GM12875 (cell line): ENCODE measurements at regions not wholly inside any gene's neighbourhood (a gene's known extent, or its start where the extent isn't known, plus 50 kb on each side); places are given as distances from the start of the nearest gene placed in this dataset.

ENCODE experiments used
- H3K4me3 ChIP-seq: one replicate; pipeline ENCODE4 v1.5.1; 2011; ENCODE audit warnings: low read depth, low read length, control low read depth
- TF ChIP-seq, protein P1 (sequence below): IDR thresholded peaks from 2 replicates; pipeline ENCODE4 v1.5.1; 2011; ENCODE audit warnings: low read depth, mild to moderate bottlenecking, control low read depth, inconsistent platforms, low read length, moderate library complexity, borderline replicate concordance; ENCODE audit not compliant: insufficient read depth

DNA sequence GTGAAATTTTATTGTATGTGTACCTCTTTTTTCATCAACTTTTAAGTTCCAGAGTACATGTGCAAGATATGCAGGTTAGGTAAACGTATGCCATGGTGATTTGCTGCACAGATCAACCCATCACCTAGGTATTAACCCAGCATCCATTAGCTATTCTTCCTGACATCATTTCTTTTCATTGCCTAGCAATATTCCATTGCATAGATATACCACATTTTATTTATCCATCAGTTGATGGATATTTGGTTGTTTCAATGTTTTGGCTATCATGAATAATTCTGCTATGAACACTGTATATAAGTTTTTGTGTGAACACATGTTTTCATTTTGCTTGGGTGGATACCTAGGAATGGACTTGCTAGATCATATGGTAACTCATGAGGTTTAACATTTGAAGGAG is 439.9 kb upstream of the SOX5 start:
- no peak overlapping the region for H3K4me3 ChIP-seq
- TF ChIP-seq, protein P1, sequence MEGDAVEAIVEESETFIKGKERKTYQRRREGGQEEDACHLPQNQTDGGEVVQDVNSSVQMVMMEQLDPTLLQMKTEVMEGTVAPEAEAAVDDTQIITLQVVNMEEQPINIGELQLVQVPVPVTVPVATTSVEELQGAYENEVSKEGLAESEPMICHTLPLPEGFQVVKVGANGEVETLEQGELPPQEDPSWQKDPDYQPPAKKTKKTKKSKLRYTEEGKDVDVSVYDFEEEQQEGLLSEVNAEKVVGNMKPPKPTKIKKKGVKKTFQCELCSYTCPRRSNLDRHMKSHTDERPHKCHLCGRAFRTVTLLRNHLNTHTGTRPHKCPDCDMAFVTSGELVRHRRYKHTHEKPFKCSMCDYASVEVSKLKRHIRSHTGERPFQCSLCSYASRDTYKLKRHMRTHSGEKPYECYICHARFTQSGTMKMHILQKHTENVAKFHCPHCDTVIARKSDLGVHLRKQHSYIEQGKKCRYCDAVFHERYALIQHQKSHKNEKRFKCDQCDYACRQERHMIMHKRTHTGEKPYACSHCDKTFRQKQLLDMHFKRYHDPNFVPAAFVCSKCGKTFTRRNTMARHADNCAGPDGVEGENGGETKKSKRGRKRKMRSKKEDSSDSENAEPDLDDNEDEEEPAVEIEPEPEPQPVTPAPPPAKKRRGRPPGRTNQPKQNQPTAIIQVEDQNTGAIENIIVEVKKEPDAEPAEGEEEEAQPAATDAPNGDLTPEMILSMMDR: no peak

DNA sequence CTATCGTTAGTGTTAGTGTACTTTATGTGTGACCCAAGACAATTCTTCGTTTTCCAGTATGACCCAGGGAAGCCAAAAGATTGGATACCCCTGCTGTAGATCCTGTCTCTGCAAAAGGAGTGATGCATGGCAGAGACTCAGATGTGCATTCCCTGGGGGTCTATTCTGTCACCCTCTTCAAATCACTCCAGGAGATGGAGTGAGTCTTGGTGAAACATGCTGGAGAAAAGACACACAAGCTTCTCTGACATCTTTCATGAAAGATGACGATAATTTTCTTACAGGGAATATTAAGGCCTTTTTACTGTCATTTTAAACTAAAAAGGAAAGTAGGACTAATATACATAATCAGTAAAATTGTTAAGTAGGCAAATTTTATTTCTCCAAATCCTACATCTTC is 437.9 kb upstream of the SOX5 start:
- no peak overlapping the region for H3K4me3 ChIP-seq
- TF ChIP-seq, protein P1: no peak

DNA sequence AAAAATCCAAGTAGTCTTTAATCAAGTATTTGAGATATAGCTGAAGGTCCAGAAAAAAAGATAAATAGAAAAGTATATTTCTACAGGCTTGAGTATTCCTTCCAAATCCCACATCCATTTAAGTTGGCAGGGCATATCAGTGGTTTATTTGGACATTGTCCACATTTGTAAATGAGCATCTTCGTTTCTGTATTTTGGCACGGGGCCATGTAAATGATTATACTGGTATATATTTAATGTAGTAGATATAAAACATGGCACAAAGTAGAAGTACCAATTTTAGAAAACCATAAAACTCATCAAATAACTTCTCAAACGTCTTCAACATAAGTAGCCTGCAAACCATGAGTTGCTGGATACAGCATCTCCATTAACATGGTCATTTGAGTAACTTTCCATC is 437.4 kb upstream of the SOX5 start:
- H3K4me3 ChIP-seq: no peak overlapping the region
- TF ChIP-seq, protein P1: no peak

DNA sequence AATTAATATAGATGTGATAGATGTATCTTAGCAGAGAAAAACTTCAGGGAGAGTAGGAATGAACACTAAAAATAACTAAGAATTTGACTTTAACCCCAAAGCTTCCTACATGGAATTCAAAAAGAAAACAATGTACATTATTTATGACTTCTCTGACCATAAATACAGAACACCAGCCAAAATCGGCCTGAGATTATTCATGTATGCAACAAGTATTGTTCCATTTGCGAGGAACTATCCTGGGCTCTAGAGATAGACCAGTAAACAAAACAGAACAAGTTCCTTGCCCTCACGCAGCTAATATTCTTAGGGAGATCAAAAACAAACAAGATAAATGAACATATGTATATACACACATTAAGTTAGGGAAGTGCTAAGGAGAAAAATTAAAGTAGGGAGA is 432.3 kb upstream of the SOX5 start:
- H3K4me3 ChIP-seq: no peak overlapping the region
- TF ChIP-seq, protein P1: no peak

DNA sequence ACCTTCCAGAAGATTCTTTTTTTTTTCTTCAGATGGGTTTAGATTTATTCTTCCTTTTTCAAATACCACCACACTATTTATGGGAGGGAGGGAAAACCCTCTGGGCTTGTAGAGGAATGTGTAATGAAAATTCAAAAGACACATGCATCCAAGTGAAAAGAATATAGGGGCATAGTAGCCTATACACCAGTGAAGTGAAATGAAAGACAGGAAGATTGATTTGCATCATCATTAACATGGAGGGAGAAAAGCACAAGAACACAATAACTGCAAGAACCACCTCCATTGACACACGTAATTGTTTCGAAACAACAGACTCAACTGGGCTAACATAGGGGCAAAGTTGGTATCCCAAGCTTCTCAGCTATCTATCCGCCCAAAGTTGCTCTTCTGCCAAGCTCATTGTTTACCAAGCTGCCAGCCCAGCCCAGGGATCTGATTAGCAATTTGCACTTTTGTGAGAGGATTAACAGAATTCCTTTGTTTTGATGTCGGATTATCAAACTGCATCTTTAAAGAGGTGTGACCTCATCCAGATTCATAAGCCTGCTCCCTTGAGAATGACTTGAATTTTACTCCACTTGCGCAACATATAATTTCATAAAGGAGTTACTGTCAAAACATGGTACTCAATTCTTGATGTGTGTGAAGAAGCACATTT is 430.5 kb upstream of the SOX5 start:
- TF ChIP-seq, protein P1: no peak
- no peak overlapping the region for H3K4me3 ChIP-seq

DNA sequence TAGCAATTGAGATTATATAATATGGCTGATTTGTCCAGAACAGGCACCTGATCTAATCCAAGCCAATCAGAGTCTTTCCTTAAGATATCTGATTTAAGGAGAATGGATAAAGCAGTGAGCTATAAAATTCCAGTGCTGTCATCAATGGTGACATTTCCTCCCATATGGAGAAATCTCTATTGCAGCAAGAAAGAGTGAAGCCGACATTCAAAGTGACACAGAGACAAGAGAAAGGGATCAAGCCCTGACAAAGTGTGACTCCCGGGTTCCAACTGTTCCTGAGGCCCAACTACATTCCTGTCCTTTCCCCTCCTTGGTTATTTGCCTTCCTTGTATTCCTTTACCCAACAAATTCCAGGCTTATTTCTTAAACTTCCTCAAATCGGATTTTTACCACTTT is 430.0 kb upstream of the SOX5 start:
- TF ChIP-seq, protein P1: no peak
- H3K4me3 ChIP-seq: no peak overlapping the region

DNA sequence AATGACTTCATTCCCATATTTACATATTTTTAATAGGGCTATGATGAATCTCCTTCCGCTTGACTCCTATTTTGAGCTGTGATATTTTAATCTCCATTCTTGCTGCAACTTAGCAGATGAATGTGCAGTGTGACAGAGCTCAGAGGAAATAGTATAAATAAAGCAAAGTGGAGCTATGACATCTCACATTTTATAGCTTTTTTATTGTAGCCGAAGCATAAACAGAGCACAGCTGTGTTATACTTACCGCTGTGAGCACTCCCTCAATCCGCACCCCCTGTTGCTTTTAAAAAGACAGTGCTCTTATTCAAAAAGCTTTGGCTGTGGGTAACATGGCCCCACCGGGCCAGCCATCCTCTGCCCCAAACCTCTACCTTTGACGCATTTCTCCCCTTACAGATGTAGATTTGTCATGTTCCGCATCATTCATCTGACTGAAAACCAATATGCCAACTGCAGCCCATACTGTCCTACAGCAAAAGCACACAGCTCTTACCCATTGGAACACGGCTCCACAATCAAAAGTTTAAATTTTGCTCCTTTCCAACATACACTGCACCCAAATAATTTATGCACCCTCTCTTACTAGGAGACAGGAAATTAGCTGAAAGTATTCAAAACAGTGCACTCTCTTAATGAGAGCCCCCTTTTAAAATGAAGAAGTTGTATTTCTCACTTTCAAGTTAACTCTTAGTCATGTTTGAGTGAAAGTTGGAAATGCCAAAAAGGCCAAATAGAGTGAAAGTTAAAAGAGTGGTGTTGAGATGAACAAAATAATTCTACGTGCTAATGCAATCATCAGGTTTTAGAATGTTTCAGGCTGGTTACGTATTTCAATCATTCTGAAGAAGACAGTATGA is 429.3 kb upstream of the SOX5 start:
- no peak overlapping the region for H3K4me3 ChIP-seq
- TF ChIP-seq, protein P1: no peak
